IPS DF 6.9 (cell line): ENCODE measurements at regions not wholly inside any gene's neighbourhood (a gene's known extent, or its start where the extent isn't known, plus 50 kb on each side); places are given as distances from the start of the nearest gene placed in this dataset.
"Not testable (repeated sequence)": the region's sequence is repeated elsewhere in the genome, so short reads cannot be mapped to it uniquely, and the experiment has no call there.

Experiments used
- DNase-seq: peaks from one replicate; pipeline ENCODE4 v3.0.0-alpha.2; 2013; ENCODE audit warnings: low read depth, low spot score
- H3K27ac ChIP-seq: one replicate; pipeline ENCODE4 v1.5.1; 2013; ENCODE audit warnings: low read length, control low read depth
- H3K27me3 ChIP-seq: 2 replicates; pipeline ENCODE4 v1.6.1; 2013; ENCODE audit warnings: mild to moderate bottlenecking, low read length; ENCODE audit not compliant: control insufficient read depth, insufficient read depth
- H3K36me3 ChIP-seq: 2 replicates; pipeline ENCODE4 v1.6.1; 2013; ENCODE audit warnings: low read length; ENCODE audit not compliant: control insufficient read depth, insufficient read depth
- H3K4me1 ChIP-seq: 2 replicates; pipeline ENCODE4 v1.6.1; 2013; ENCODE audit warnings: low read length; ENCODE audit not compliant: control insufficient read depth, insufficient read depth
- H3K4me3 ChIP-seq: 2 replicates; pipeline ENCODE4 v1.5.1; 2013; ENCODE audit warnings: mild to moderate bottlenecking, low read length
- H3K9me3 ChIP-seq: 2 replicates; pipeline ENCODE4 v1.6.1; 2013; ENCODE audit warnings: low read length, inconsistent platforms; ENCODE audit not compliant: control insufficient read depth, insufficient read depth
- WGBS: extraction: QIAGEN DNeasy Blood & Tissue Kit; methylation state at CpG from one replicate; pipeline ENCODE4 v1.1.7; 2013; ENCODE audit warnings: mixed read lengths, missing lambda C conversion rate; ENCODE audit not compliant: insufficient read length, insufficient coverage; 5-methylcytosine and 5-hydroxymethylcytosine counted together

DNA sequence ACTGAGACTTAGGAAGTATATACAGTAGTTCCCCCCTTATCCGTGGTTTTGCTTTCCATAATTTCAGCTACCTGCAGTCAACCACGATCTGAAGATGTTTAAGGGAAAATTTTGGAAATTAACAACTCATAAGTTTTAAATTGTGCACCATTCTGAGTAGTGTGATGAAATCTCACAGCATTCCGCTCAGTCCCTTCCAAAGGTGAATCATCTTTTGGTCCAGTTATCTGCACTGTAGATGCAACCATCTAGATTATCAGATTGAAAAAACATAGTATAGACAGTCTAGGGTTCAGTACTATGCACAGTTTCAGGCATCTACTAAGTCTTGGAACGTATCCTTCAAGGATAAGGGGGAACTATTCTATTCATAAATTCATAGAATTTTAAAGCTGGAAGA, 109.0 kb downstream of the ANXA3 start:
- no CpG with 5 or more reads among the region's 4 CpGs for WGBS
- Histone ChIP-seq H3K27me3 (no peaks in the 10 kb centered on the region), H3K27ac (no peak overlapping the region), H3K4me3 (no peak overlapping the region), H3K9me3 (no peaks in the 10 kb centered on the region), H3K36me3 (no peaks in the 10 kb centered on the region), H3K4me1 (no peaks in the 10 kb centered on the region)
- no peak for DNase-seq

DNA sequence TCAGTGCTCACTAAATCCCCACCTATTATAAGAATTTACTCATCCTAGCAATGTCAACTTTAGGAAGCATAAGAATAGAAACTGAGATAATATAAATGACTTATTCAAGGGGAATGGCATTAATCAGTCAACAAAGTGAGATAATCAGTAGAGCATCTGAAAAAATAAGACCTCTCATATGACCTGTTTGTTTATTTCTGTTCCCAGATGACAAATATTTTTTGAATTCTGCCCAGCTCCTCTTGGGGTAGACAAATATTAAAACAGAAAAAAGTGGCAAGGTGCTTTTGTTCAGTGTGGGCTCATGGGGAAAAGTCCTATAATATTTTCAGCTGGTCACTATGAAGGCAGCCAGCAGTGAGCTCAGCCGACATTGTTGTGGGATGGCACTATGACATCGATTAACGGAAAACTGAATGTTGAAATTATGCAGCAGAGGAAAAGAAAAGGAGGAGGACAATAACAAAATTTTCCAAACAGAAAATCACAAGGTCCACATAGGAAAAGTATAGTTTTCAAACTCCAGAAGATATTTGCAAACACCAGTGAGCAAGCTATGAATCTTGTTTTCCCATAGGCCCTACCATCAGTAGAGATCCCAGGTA, 109.6 kb downstream of the ANXA3 start:
- no peaks in the 10 kb centered on the region for H3K36me3 ChIP-seq
- H3K27me3 ChIP-seq = no peaks in the 10 kb centered on the region
- no peaks in the 10 kb centered on the region for H3K4me1 ChIP-seq
- no peak overlapping the region for H3K27ac ChIP-seq
- WGBS = no CpG with 5 or more reads among the region's 3 CpGs
- DNase-seq = no peak
- no peak overlapping the region for H3K4me3 ChIP-seq
- H3K9me3 ChIP-seq = no peaks in the 10 kb centered on the region

DNA sequence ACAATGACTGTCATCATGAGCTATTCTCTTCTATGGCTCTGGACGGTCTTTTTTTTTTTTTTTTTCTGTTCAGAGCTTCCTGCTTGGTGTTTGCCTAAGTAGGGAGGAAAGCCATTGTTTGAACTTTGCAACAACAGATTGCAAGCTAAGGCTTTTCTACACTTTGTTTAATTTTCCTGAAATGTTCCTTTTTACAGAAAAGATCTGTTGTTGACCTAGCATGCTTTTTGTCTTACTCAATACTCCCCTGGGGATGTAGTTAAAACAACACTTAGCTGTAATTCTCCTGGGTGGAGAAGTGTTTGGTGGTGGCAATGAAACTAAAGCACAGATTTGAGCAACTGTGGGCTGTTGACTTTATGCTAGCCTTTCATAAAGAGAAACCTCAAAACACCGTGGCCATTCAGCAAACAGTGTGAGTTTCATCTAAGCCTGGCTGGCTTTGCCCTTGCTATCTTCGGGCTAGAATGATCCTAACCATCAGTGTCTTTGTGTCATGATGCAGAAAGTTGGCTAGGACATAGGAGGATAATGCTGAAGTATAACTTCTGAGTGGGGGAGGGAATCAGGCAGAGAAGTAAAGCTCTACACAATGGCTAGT, 110.5 kb downstream of the ANXA3 start:
- H3K27ac ChIP-seq = no peak overlapping the region
- no peaks in the 10 kb centered on the region for H3K36me3 ChIP-seq
- H3K4me1 ChIP-seq = no peaks in the 10 kb centered on the region
- H3K27me3 ChIP-seq = no peaks in the 10 kb centered on the region
- H3K9me3 ChIP-seq = no peaks in the 10 kb centered on the region
- H3K4me3 ChIP-seq = no peak overlapping the region
- WGBS = no CpG with 5 or more reads among the region's 3 CpGs
- no peak for DNase-seq

DNA sequence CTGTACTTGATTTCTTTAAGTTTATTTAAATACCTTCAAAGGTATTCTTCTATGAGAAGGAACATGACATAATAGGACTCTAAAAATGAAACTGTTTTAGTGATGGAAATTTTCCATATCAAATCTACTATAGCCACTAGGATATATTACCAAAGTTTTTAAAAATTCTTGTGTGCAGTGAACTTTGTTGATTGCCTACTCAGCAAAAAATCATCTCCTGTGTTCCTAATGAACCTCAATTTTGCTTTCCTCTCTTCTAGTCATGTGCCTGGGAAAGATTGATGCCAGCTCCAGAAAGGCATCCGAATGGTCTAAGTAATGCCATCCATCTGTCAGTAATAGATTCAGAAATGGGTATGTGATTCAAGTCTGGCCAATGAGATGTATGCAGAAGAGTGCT, 111.1 kb downstream of the ANXA3 start:
- no peak overlapping the region for H3K4me3 ChIP-seq
- WGBS = no CpG with 5 or more reads among the region's 1 CpG
- H3K4me1 ChIP-seq = no peaks in the 10 kb centered on the region
- DNase-seq = no peak
- H3K9me3 ChIP-seq = no peaks in the 10 kb centered on the region
- H3K36me3 ChIP-seq = no peaks in the 10 kb centered on the region
- H3K27ac ChIP-seq = no peak overlapping the region
- no peaks in the 10 kb centered on the region for H3K27me3 ChIP-seq

DNA sequence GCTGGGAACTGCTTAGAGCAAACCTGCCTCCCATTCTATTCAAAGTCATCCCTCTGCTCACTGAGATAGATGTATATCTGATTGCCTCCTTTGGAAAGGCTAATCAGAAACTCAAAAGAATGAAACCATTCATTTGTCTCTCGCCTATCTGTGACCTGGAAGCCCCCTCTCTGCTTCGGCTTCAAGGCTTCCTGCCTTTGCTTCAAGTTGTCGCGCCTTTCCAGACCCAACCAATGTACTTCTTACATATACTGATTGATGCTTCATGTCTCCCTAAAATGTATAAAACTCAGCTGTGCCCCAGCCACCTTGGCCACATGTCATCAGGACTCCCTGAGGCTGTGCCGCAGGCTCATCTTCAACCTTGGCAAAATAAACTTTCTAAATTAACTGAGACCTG, 111.9 kb upstream of the BMP2K start:
- not testable (repeated sequence) for DNase-seq, H3K4me1 ChIP-seq, H3K36me3 ChIP-seq, H3K9me3 ChIP-seq, H3K4me3 ChIP-seq, H3K27ac ChIP-seq, H3K27me3 ChIP-seq
- no CpG with 5 or more reads among the region's 5 CpGs for WGBS

DNA sequence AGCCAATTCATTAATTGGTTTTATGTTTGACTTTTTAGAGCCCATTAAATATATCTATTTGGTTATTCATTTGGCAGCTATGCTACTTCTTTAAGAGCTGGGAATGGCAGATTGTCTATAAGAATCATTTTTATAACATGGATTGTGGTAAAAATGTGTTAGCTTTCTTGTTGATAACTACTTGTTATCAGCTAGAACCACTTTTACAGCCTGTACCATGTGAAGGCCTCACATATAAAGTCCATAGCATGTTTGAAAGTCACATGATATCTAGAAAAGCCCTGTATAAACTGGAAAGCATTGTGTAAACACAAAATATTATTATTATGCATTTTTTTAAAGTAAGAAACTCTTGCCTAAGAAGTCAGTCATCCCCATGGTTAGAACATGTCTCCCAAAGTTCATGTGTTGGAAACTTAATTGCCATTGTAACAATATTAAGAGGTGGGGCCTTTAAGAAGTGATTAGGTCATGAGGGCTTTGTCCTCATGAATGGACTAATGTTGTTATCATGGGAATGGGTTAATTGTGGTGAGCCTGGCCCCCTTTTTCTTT, 110.9 kb upstream of the BMP2K start:
- H3K27me3 ChIP-seq = no peaks in the 10 kb centered on the region
- H3K36me3 ChIP-seq = no peaks in the 10 kb centered on the region
- no peak for DNase-seq
- H3K9me3 ChIP-seq = no peaks in the 10 kb centered on the region
- no peak overlapping the region for H3K27ac ChIP-seq
- no peaks in the 10 kb centered on the region for H3K4me1 ChIP-seq
- no peak overlapping the region for H3K4me3 ChIP-seq

DNA sequence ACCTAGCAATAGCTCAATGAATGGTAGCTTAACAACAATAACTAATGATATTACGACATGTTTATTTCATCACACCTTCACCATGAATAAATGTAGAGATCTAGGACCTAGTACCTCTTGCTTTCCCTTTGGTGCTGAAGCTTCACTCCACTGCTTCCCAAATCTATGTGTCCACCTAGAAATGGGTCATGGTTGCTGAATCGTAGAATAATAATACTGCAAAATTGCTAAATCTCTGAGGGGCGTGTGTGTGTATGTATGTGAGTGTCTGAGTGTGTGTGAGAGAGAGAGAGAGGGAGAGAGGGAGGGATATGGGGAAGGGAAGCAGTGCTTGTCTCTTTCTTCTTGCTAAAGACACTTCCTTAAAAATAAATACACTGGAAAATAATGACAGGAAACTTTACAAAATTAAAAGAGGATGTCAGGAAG, 109.3 kb upstream of the BMP2K start:
- H3K36me3 ChIP-seq = no peaks in the 10 kb centered on the region
- H3K9me3 ChIP-seq = no peaks in the 10 kb centered on the region
- no peaks in the 10 kb centered on the region for H3K4me1 ChIP-seq
- no peak for DNase-seq
- 100% methylated on average over 1 of the region's 3 CpGs for WGBS
- no peak overlapping the region for H3K27ac ChIP-seq
- no peaks in the 10 kb centered on the region for H3K27me3 ChIP-seq
- no peak overlapping the region for H3K4me3 ChIP-seq

DNA sequence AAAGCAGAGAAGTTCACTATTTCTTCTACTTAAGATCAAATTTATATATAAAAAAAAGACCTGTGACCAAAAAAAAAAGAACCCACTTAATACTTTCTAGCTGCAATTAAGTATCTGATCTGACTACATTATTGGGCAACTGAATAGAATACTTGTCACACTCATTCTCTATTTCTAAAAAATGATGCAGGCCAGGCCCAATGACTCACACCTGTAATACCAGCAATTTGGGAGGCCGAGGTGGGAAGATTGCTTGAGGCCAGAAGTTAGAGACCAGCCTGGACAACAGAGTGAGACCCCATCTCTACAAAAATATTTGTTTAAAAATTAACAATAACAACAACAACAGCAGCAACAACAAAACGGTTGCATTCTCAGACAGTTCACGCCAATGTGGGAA, 108.8 kb upstream of the BMP2K start:
- Histone ChIP-seq H3K9me3 (no peaks in the 10 kb centered on the region), H3K36me3 (no peaks in the 10 kb centered on the region), H3K4me1 (no peaks in the 10 kb centered on the region), H3K27me3 (no peaks in the 10 kb centered on the region), H3K4me3 (no peak overlapping the region), H3K27ac (no peak overlapping the region)
- no CpG with 5 or more reads among the region's 3 CpGs for WGBS
- DNase-seq = no peak

DNA sequence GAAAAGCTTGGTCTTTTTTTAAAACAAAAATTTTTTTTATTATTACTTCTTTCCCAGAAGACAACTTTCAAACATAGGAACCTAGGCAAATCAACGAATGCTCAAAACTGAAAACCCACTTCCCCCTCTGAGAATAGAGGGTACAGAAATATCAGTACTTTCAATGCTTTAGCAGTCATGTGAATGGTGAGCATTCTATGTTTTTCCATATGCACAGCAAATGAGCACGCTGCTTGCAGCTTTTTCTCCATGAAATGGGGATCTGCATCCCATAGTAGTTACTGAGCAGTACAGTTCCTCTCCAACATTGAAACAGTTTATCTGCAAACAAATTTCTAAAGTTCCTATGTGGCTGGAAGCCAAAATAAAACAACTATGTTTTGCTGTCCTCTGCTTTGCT, 108.4 kb upstream of the BMP2K start:
- Histone ChIP-seq H3K4me1 (no peaks in the 10 kb centered on the region), H3K4me3 (no peak overlapping the region), H3K9me3 (no peaks in the 10 kb centered on the region), H3K27ac (no peak overlapping the region), H3K36me3 (no peaks in the 10 kb centered on the region), H3K27me3 (no peaks in the 10 kb centered on the region)
- no peak for DNase-seq
- WGBS = no CpG with 5 or more reads among the region's 2 CpGs

DNA sequence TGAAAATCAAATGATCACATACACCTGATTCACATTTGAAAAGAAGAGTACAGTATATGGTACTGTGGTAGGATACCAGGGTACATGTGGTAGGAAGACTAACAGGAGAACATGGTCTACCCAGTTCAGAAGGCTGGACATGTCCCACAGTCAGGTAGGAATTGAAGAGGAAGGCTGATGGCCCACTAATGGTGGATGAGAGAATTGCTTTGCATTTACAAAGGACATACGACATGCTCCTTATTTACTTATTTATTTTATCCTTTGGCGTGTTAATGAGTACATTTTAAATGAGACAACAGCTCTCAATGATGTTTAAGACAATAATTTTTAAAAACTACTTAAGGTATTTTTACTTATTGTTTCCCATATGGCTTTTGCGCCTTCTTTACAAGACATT, 106.7 kb upstream of the BMP2K start:
- WGBS = no CpG with 5 or more reads among the region's 3 CpGs
- DNase-seq = no peak
- H3K4me3 ChIP-seq = no peak overlapping the region
- H3K4me1 ChIP-seq = no peaks in the 10 kb centered on the region
- no peaks in the 10 kb centered on the region for H3K27me3 ChIP-seq
- H3K9me3 ChIP-seq = no peaks in the 10 kb centered on the region
- H3K36me3 ChIP-seq = no peaks in the 10 kb centered on the region
- no peak overlapping the region for H3K27ac ChIP-seq
